Endothelial cell (in vitro differentiated cells): ENCODE measurements at regions not wholly inside any gene's neighbourhood (a gene's known extent, or its start where the extent isn't known, plus 50 kb on each side); places are given as distances from the start of the nearest gene placed in this dataset.

ENCODE experiments used
- DNase-seq: peaks from one replicate; pipeline ENCODE4 v3.0.0; 2021; ENCODE audit warnings: low spot score
- H3K27ac Mint-ChIP-seq: one replicate; pipeline ENCODE4 v1.8.0; 2021; ENCODE audit warnings: mixed read lengths, inconsistent platforms; ENCODE audit not compliant: unreplicated experiment
- H3K27me3 Mint-ChIP-seq: one replicate; pipeline ENCODE4 v1.8.0; 2021; ENCODE audit warnings: mild to moderate bottlenecking, moderate library complexity, mixed read lengths, inconsistent platforms; ENCODE audit not compliant: unreplicated experiment
- H3K36me3 Mint-ChIP-seq: one replicate; pipeline ENCODE4 v1.8.0; 2021; ENCODE audit warnings: mild to moderate bottlenecking, low read depth, mixed read lengths, inconsistent platforms; ENCODE audit not compliant: unreplicated experiment
- H3K4me1 Mint-ChIP-seq: one replicate; pipeline ENCODE4 v1.8.0; 2021; ENCODE audit warnings: mild to moderate bottlenecking, mixed read lengths, inconsistent platforms; ENCODE audit not compliant: unreplicated experiment
- H3K4me3 Mint-ChIP-seq: one replicate; pipeline ENCODE4 v1.8.0; 2021; ENCODE audit warnings: mild to moderate bottlenecking, mixed read lengths, inconsistent platforms; ENCODE audit not compliant: unreplicated experiment
- H3K9me3 Mint-ChIP-seq: one replicate; pipeline ENCODE4 v1.8.0; 2021; ENCODE audit warnings: mixed read lengths, inconsistent platforms; ENCODE audit not compliant: unreplicated experiment
- TF ChIP-seq, protein P1 (sequence below): fragments of 200-600 bp; sonication (generic); IDR thresholded peaks from one replicate; pipeline ENCODE4 v1.5.0; 2021; ENCODE audit warnings: antibody characterized with exemption; ENCODE audit not compliant: unreplicated experiment

DNA sequence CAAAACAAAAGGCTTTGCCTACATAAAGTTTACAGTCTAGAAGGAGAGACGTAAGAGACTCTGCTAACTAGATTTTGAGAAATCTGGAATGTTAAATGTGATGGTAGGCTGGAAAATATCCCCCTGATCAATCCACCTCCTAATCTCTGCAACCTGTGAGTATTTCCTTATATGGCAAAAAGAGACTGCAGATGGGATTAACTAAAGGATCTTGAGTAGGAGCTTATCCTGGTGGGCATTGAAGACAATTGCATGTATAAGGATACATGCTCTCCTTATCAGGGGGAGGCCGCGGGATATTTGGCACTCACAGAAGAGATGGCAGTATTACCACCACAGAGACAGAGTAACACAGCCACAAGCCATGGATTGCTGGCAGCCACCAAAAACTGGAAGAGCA lies 95.2 kb downstream of the EGLN3 start:
- H3K4me1 Mint-ChIP-seq: peaks cover 7% of the 10 kb centered on the region
- H3K36me3 Mint-ChIP-seq: no peaks in the 10 kb centered on the region
- peaks cover 4% of the 10 kb centered on the region for H3K27me3 Mint-ChIP-seq
- TF ChIP-seq, protein P1, sequence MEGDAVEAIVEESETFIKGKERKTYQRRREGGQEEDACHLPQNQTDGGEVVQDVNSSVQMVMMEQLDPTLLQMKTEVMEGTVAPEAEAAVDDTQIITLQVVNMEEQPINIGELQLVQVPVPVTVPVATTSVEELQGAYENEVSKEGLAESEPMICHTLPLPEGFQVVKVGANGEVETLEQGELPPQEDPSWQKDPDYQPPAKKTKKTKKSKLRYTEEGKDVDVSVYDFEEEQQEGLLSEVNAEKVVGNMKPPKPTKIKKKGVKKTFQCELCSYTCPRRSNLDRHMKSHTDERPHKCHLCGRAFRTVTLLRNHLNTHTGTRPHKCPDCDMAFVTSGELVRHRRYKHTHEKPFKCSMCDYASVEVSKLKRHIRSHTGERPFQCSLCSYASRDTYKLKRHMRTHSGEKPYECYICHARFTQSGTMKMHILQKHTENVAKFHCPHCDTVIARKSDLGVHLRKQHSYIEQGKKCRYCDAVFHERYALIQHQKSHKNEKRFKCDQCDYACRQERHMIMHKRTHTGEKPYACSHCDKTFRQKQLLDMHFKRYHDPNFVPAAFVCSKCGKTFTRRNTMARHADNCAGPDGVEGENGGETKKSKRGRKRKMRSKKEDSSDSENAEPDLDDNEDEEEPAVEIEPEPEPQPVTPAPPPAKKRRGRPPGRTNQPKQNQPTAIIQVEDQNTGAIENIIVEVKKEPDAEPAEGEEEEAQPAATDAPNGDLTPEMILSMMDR: peak; percentile 17
- no peaks in the 10 kb centered on the region for H3K9me3 Mint-ChIP-seq
- H3K4me3 Mint-ChIP-seq: no peak overlapping the region
- no peak overlapping the region for H3K27ac Mint-ChIP-seq
- no peak for DNase-seq
